ENCODE measurements at regions not wholly inside any gene's neighbourhood (a gene's known extent, or its start where the extent isn't known, plus 50 kb on each side); places are given as distances from the start of the nearest gene placed in this dataset.

- Histone ChIP-seq H3K4me1 (ENCODE audit: control insufficient read depth in 5 of 5, insufficient read depth in 5 of 5, low read length in 5 of 5) (peaks cover 0 to 28% (median 5%) of the 10 kb centered on the region in 5 donors), H3K27me3 (ENCODE audit: control insufficient read depth in 3 of 3, insufficient read depth in 3 of 3, low read length in 2 of 3) (no peaks in the 10 kb centered on the region), H3K4me3 (no peak overlapping the region), H3K27ac (ENCODE audit: low read depth in 1 of 2, low read length in 1 of 2) (no peak overlapping the region), H3K36me3 (ENCODE audit: control insufficient read depth in 4 of 4, insufficient read depth in 4 of 4, low read length in 4 of 4) (no peaks in the 10 kb centered on the region), H3K9ac (ENCODE audit: insufficient read depth in 1 of 2, low read length in 2 of 2) (no peak overlapping the region), H3K9me3 (ENCODE audit: control insufficient read depth in 4 of 4, insufficient read depth in 3 of 4, low read length in 3 of 4) (peaks cover 0 to 3% (median 0%) of the 10 kb centered on the region in 4 donors)
- no peak for TF ChIP-seq CTCF (IDR thresholded peaks at IDR 0.05; ENCODE audit: control extremely low read depth, extremely low read depth)
- 33 to 67% methylated on average over 1 of the region's 1 CpG for WGBS, 2 donors
- no peak for ATAC-seq (ENCODE audit: insufficient read depth, low FRiP score)
- no peak for DNase-seq
These were observed 491.2 kb upstream of the USP24 start for GRCh38 chr1:55706397-55706796.

- no peaks in the 10 kb centered on the region for H3K36me3 ChIP-seq (ENCODE audit: control insufficient read depth in 4 of 4, insufficient read depth in 4 of 4, low read length in 4 of 4)
- H3K27ac ChIP-seq (ENCODE audit: low read depth in 1 of 2, low read length in 1 of 2) = no peak overlapping the region
- no peak for TF ChIP-seq CTCF (IDR thresholded peaks at IDR 0.05; ENCODE audit: control extremely low read depth, extremely low read depth)
- no peak overlapping the region for H3K9ac ChIP-seq (ENCODE audit: insufficient read depth in 1 of 2, low read length in 2 of 2)
- peaks cover 0 to 1% (median 0%) of the 10 kb centered on the region in 4 donors for H3K9me3 ChIP-seq (ENCODE audit: control insufficient read depth in 4 of 4, insufficient read depth in 3 of 4, low read length in 3 of 4)
- 71 to 82% methylated on average over 8 of the region's 8 CpGs for WGBS, 2 donors
- H3K4me1 ChIP-seq (ENCODE audit: control insufficient read depth in 5 of 5, insufficient read depth in 5 of 5, low read length in 5 of 5) = peaks cover 0 to 26% (median 10%) of the 10 kb centered on the region in 5 donors
- H3K4me3 ChIP-seq = no peak overlapping the region
- no peaks in the 10 kb centered on the region for H3K27me3 ChIP-seq (ENCODE audit: control insufficient read depth in 3 of 3, insufficient read depth in 3 of 3, low read length in 2 of 3)
- ATAC-seq (ENCODE audit: insufficient read depth, low FRiP score) = no peak
- DNase-seq = peak; percentile 36 to 69 (median 50)
These were observed 488.7 kb upstream of the USP24 start for GRCh38 chr1:55703726-55704363.

GRCh38 chr1:55702064-55702463 lies 486.9 kb upstream of the USP24 start:
- 47 to 53% methylated on average over 1 of the region's 1 CpG for WGBS, 2 donors
- ATAC-seq (ENCODE audit: insufficient read depth, low FRiP score) = peak; percentile 34
- Histone ChIP-seq H3K9ac (ENCODE audit: insufficient read depth in 1 of 2, low read length in 2 of 2) (no peak overlapping the region), H3K27ac (ENCODE audit: low read depth in 1 of 2, low read length in 1 of 2) (no peak overlapping the region), H3K9me3 (ENCODE audit: control insufficient read depth in 4 of 4, insufficient read depth in 3 of 4, low read length in 3 of 4) (peaks cover 0 to 1% (median 0%) of the 10 kb centered on the region in 4 donors), H3K27me3 (ENCODE audit: control insufficient read depth in 3 of 3, insufficient read depth in 3 of 3, low read length in 2 of 3) (no peaks in the 10 kb centered on the region), H3K4me3 (no peak overlapping the region), H3K36me3 (ENCODE audit: control insufficient read depth in 4 of 4, insufficient read depth in 4 of 4, low read length in 4 of 4) (no peaks in the 10 kb centered on the region), H3K4me1 (ENCODE audit: control insufficient read depth in 5 of 5, insufficient read depth in 5 of 5, low read length in 5 of 5) (peaks cover 0 to 27% (median 17%) of the 10 kb centered on the region in 5 donors)
- DNase-seq = no peak
- peak; percentile 4 for TF ChIP-seq CTCF (IDR thresholded peaks at IDR 0.05; ENCODE audit: control extremely low read depth, extremely low read depth)
